Keratinocyte (primary cell): ENCODE measurements at regions not wholly inside any gene's neighbourhood (a gene's known extent, or its start where the extent isn't known, plus 50 kb on each side); places are given as distances from the start of the nearest gene placed in this dataset.
A peak's percentile ranks its signal among the peaks of the same experiment; 100 is the strongest.

Experiments
- DNase-seq: peaks from one replicate; pipeline ENCODE4 v3.0.0-alpha.2; 2011; ENCODE audit warnings: low read depth, missing footprints, low spot score
- FAIRE-seq: peaks from 2 replicates; lab custom pipeline; 2011; peaks lifted over from hg19 to GRCh38; lab: Jason Lieb, UNC
- H2AFZ ChIP-seq: 2 replicates; pipeline ENCODE4 v1.6.0; 2012; ENCODE audit warnings: low read length, control low read depth, inconsistent platforms; ENCODE audit not compliant: control insufficient read depth
- H3K27ac ChIP-seq: 2 replicates; pipeline ENCODE4 v1.5.1; 2011; ENCODE audit warnings: low read length; ENCODE audit not compliant: control insufficient read depth, insufficient read depth
- H3K27me3 ChIP-seq: 3 replicates; pipeline ENCODE4 v1.6.0; 2011; ENCODE audit warnings: low read length; ENCODE audit not compliant: control insufficient read depth, insufficient read depth; ENCODE audit errors: extremely low read depth
- H3K36me3 ChIP-seq, 2 experiments: 2 replicates in 1 of 2; 3 replicates in 1 of 2; pipeline ENCODE4 v1.5.1; 2011; ENCODE audit warnings: low read length in 2 of 2, mild to moderate bottlenecking in 1 of 2; ENCODE audit not compliant: control insufficient read depth in 2 of 2, insufficient read depth in 2 of 2; ENCODE audit errors: extremely low read depth in 1 of 2
- H3K4me1 ChIP-seq: 3 replicates; pipeline ENCODE4 v1.5.1; 2011; ENCODE audit warnings: low read length; ENCODE audit not compliant: control insufficient read depth, insufficient read depth; ENCODE audit errors: extremely low read depth
- H3K4me2 ChIP-seq: 3 replicates; pipeline ENCODE4 v1.6.0; 2011; ENCODE audit warnings: low read depth, low read length; ENCODE audit not compliant: control insufficient read depth, insufficient read depth; ENCODE audit errors: extremely low read depth
- H3K4me3 ChIP-seq, 3 experiments: fragments of 200-600 bp in 1 of 3; sonication (generic) in 1 of 3; 2 replicates in 2 of 3; 3 replicates in 1 of 3; pipeline ENCODE4 v1.5.1; 2011 to 2016; ENCODE audit warnings: low read length in 3 of 3, mild to moderate bottlenecking in 3 of 3, control low read depth in 2 of 3, inconsistent platforms in 1 of 3, low read depth in 1 of 3, mixed read lengths in 1 of 3, mixed run types in 1 of 3, moderate library complexity in 1 of 3; ENCODE audit not compliant: control insufficient read depth in 2 of 3, insufficient read depth in 2 of 3; ENCODE audit errors: extremely low read depth in 1 of 3
- H3K79me2 ChIP-seq: 2 replicates; pipeline ENCODE4 v1.6.0; 2012; ENCODE audit warnings: low read length; ENCODE audit not compliant: control insufficient read depth, insufficient read depth
- H3K9ac ChIP-seq: 3 replicates; pipeline ENCODE4 v1.6.0; 2011; ENCODE audit warnings: low read length; ENCODE audit not compliant: control insufficient read depth, insufficient read depth; ENCODE audit errors: extremely low read depth
- H3K9me1 ChIP-seq: 3 replicates; pipeline ENCODE4 v1.6.0; 2011; ENCODE audit warnings: low read length; ENCODE audit not compliant: control insufficient read depth, insufficient read depth; ENCODE audit errors: extremely low read depth
- H3K9me3 ChIP-seq: 2 replicates; pipeline ENCODE4 v1.5.1; 2012; ENCODE audit warnings: low read depth, low read length; ENCODE audit not compliant: control insufficient read depth
- H4K20me1 ChIP-seq: 3 replicates; pipeline ENCODE4 v1.6.0; 2011; ENCODE audit warnings: low read length; ENCODE audit not compliant: control insufficient read depth, insufficient read depth; ENCODE audit errors: extremely low read depth
- EZH2 ChIP-seq: IDR thresholded peaks from one replicate; pipeline ENCODE4 v1.6.1; 2012; ENCODE audit warnings: inconsistent platforms, mild to moderate bottlenecking, low read length, moderate library complexity
- dilution Hi-C: fragments of 300-500 bp; cut with MboI; formaldehyde crosslinking; loops from one replicate; pipeline ENCODE4 v1.7.0; 2020; ENCODE audit warnings: low sequenced_read_pairs; ENCODE audit not compliant: extremely low pct_ligation_motif_present
- TF ChIP-seq, protein P1 (sequence below), 3 experiments: IDR thresholded peaks in 1 of 3; conservative IDR thresholded peaks in 1 of 3; optimal IDR thresholded peaks in 1 of 3; 2 replicates in 2 of 3; 3 replicates in 1 of 3; pipeline versions ENCODE3 to v1.5.1; 2011; ENCODE audit warnings: low read length in 3 of 3, mild to moderate bottlenecking in 3 of 3, moderate library complexity in 2 of 3, control low read depth in 1 of 3, inconsistent platforms in 1 of 3; ENCODE audit not compliant: insufficient read depth in 2 of 3; ENCODE audit errors: extremely low read depth in 1 of 3

DNA sequence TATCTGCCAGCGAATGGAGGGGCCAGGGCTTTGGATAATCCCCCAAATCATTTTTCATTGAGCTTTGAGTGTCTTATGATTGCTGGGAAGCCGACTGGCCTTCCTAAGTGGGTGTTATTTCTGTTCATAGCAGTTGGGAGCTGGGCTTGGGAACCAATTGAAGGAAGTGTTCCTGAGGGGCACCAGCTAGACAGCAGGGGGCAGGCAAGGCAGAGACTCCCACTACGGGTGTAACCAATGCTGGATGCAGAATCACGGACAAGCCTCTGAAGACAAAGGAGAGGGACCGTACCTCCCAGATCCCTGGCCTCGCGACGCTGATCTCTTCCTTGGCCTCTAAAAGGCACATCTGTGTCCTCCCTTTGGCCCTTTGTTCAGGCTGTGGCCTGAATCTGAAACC lies 149.0 kb upstream of the PRMT8 start:
- Histone ChIP-seq H2AFZ (peak overlapping the region; percentile 74), H3K4me3 (no peak overlapping the region), H3K27me3 (no peaks in the 10 kb centered on the region), H3K4me2 (peak overlapping the region; percentile 41), H3K9me3 (no peaks in the 10 kb centered on the region), H3K4me1 (peaks cover 19% of the 10 kb centered on the region), H3K9me1 (no peaks in the 10 kb centered on the region), H3K27ac (no peak overlapping the region), H3K9ac (no peak overlapping the region), H4K20me1 (no peaks in the 10 kb centered on the region), H3K36me3 (no peaks in the 10 kb centered on the region), H3K79me2 (no peaks in the 10 kb centered on the region)
- TF ChIP-seq, protein P1, sequence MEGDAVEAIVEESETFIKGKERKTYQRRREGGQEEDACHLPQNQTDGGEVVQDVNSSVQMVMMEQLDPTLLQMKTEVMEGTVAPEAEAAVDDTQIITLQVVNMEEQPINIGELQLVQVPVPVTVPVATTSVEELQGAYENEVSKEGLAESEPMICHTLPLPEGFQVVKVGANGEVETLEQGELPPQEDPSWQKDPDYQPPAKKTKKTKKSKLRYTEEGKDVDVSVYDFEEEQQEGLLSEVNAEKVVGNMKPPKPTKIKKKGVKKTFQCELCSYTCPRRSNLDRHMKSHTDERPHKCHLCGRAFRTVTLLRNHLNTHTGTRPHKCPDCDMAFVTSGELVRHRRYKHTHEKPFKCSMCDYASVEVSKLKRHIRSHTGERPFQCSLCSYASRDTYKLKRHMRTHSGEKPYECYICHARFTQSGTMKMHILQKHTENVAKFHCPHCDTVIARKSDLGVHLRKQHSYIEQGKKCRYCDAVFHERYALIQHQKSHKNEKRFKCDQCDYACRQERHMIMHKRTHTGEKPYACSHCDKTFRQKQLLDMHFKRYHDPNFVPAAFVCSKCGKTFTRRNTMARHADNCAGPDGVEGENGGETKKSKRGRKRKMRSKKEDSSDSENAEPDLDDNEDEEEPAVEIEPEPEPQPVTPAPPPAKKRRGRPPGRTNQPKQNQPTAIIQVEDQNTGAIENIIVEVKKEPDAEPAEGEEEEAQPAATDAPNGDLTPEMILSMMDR (optimal IDR thresholded peaks at IDR 0.05 in 1 of 3, IDR thresholded peaks at IDR 0.05 in 1 of 3, conservative IDR thresholded peaks at IDR 0.05 in 1 of 3; ENCODE audit: extremely low read depth in 1 of 3, insufficient read depth in 2 of 3, low read length in 3 of 3): peak in 2 of 3 experiments; percentile 11 to 53
- no peak for TF ChIP-seq EZH2
- no peak for FAIRE-seq
- dilution Hi-C loops: no loop called here
- DNase-seq: no peak

DNA sequence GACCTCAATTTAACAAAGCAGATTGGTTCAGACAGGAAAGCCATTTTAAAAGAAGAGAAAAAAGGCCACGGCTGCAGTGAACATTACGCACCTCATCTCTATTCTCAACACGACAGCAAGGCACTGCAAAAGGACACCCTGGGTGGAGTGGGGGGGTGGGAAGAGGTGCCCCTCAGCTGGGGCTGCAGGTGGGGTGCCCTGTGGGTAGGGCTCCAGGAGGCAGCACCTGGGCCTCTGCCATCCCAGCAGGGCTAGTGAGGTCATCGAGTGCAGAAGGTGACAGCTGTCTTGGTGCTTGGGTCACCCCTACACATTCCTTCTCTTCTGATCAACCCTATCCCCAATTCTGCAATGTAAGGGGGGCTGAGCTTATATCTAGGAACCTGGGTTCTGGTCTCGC lies 142.9 kb upstream of the PRMT8 start:
- Histone ChIP-seq H4K20me1 (no peaks in the 10 kb centered on the region), H3K4me1 (no peaks in the 10 kb centered on the region), H3K4me3 (no peak overlapping the region), H3K9me1 (no peaks in the 10 kb centered on the region), H3K27ac (no peak overlapping the region), H3K79me2 (no peaks in the 10 kb centered on the region), H3K36me3 (no peaks in the 10 kb centered on the region), H3K9me3 (no peaks in the 10 kb centered on the region), H3K27me3 (peaks cover 3% of the 10 kb centered on the region), H3K4me2 (no peak overlapping the region), H3K9ac (no peak overlapping the region), H2AFZ (no peak overlapping the region)
- DNase-seq (no peak), FAIRE-seq (no peak)
- dilution Hi-C loops: no loop called here
- TF ChIP-seq EZH2: no peak
- TF ChIP-seq, protein P1 (optimal IDR thresholded peaks at IDR 0.05 in 1 of 3, IDR thresholded peaks at IDR 0.05 in 1 of 3, conservative IDR thresholded peaks at IDR 0.05 in 1 of 3; ENCODE audit: extremely low read depth in 1 of 3, insufficient read depth in 2 of 3, low read length in 3 of 3): no peak
